ENCODE measurements at regions not wholly inside any gene's neighbourhood (a gene's known extent, or its start where the extent isn't known, plus 50 kb on each side); places are given as distances from the start of the nearest gene placed in this dataset.
A peak's percentile ranks its signal among the peaks of the same experiment; 100 is the strongest.

GRCh38 chr6:132021552-132022375 lies 70.6 kb upstream of the CCN2 start (continued):
- TF ChIP-seq ZNF597 (CRISPR knock-in tag; IDR thresholded peaks at IDR 0.05) (no peak), FOSL1 (CRISPR knock-in tag; IDR thresholded peaks at IDR 0.05; ENCODE audit: borderline replicate concordance) (no peak), RARA (CRISPR knock-in tag; IDR thresholded peaks at IDR 0.05) (peak; percentile 55), ZNF343 (CRISPR knock-in tag; IDR thresholded peaks at IDR 0.05) (no peak), FOXO1 (CRISPR knock-in tag; IDR thresholded peaks at IDR 0.05) (peak; percentile 80), CCDC6 (CRISPR knock-in tag; IDR thresholded peaks at IDR 0.05) (no peak), HCFC1 (IDR thresholded peaks at IDR 0.05; ENCODE audit: low read depth, low read length) (no peak), KDM6A (CRISPR knock-in tag; IDR thresholded peaks at IDR 0.05; ENCODE audit: low read depth) (peak; percentile 16; the same call in 1 of the 2 replicates), GRHL1 (CRISPR knock-in tag; conservative IDR thresholded peaks at IDR 0.05) (no peak), ZSCAN20 (CRISPR knock-in tag; IDR thresholded peaks at IDR 0.05; ENCODE audit: borderline replicate concordance) (no peak), ZNF121 (CRISPR knock-in tag; IDR thresholded peaks at IDR 0.05) (no peak), ZNF256 (CRISPR knock-in tag; conservative IDR thresholded peaks at IDR 0.05) (no peak), KLF11 (CRISPR knock-in tag; IDR thresholded peaks at IDR 0.05) (no peak), ZBTB46 (CRISPR knock-in tag; IDR thresholded peaks at IDR 0.05; ENCODE audit: borderline replicate concordance) (no peak)
- TF ChIP-seq, protein P1, sequence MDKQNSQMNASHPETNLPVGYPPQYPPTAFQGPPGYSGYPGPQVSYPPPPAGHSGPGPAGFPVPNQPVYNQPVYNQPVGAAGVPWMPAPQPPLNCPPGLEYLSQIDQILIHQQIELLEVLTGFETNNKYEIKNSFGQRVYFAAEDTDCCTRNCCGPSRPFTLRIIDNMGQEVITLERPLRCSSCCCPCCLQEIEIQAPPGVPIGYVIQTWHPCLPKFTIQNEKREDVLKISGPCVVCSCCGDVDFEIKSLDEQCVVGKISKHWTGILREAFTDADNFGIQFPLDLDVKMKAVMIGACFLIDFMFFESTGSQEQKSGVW (CRISPR knock-in tag; IDR thresholded peaks at IDR 0.05; ENCODE audit: borderline replicate concordance): no peak
- TF ChIP-seq, protein P2, sequence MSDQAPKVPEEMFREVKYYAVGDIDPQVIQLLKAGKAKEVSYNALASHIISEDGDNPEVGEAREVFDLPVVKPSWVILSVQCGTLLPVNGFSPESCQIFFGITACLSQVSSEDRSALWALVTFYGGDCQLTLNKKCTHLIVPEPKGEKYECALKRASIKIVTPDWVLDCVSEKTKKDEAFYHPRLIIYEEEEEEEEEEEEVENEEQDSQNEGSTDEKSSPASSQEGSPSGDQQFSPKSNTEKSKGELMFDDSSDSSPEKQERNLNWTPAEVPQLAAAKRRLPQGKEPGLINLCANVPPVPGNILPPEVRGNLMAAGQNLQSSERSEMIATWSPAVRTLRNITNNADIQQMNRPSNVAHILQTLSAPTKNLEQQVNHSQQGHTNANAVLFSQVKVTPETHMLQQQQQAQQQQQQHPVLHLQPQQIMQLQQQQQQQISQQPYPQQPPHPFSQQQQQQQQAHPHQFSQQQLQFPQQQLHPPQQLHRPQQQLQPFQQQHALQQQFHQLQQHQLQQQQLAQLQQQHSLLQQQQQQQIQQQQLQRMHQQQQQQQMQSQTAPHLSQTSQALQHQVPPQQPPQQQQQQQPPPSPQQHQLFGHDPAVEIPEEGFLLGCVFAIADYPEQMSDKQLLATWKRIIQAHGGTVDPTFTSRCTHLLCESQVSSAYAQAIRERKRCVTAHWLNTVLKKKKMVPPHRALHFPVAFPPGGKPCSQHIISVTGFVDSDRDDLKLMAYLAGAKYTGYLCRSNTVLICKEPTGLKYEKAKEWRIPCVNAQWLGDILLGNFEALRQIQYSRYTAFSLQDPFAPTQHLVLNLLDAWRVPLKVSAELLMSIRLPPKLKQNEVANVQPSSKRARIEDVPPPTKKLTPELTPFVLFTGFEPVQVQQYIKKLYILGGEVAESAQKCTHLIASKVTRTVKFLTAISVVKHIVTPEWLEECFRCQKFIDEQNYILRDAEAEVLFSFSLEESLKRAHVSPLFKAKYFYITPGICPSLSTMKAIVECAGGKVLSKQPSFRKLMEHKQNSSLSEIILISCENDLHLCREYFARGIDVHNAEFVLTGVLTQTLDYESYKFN (CRISPR knock-in tag; conservative IDR thresholded peaks at IDR 0.05): peak; percentile 71
- TF ChIP-seq, protein P3, sequence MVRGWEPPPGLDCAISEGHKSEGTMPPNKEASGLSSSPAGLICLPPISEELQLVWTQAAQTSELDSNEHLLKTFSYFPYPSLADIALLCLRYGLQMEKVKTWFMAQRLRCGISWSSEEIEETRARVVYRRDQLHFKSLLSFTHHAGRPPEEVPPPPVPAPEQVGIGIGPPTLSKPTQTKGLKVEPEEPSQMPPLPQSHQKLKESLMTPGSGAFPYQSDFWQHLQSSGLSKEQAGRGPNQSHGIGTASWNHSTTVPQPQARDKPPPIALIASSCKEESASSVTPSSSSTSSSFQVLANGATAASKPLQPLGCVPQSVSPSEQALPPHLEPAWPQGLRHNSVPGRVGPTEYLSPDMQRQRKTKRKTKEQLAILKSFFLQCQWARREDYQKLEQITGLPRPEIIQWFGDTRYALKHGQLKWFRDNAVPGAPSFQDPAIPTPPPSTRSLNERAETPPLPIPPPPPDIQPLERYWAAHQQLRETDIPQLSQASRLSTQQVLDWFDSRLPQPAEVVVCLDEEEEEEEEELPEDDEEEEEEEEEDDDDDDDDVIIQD (CRISPR knock-in tag; IDR thresholded peaks at IDR 0.05; ENCODE audit: low read depth): peak; percentile 37

Measured in HepG2 (cell line).